Cardiac fibroblast (primary cell): ENCODE measurements at regions not wholly inside any gene's neighbourhood (a gene's known extent, or its start where the extent isn't known, plus 50 kb on each side); places are given as distances from the start of the nearest gene placed in this dataset.

Experiments
- DNase-seq, 2 donors: peaks; one replicate each; pipeline versions ENCODE4 v3.0.0 to v3.0.0-alpha.2; 2010; ENCODE audit warnings: low read depth in 2 of 2
- H3K4me3 ChIP-seq, 2 donors: replicated peaks in 1 of 2; 1 replicate in 1 of 2; 2 replicates in 1 of 2; pipeline ENCODE4 v1.5.1; 2011; ENCODE audit warnings: low read depth in 2 of 2, low read length in 2 of 2, mild to moderate bottlenecking in 2 of 2, moderate library complexity in 1 of 2
- TF ChIP-seq, protein P1 (sequence below): IDR thresholded peaks from one replicate; pipeline ENCODE4 v1.5.1; 2011; ENCODE audit warnings: low read depth, mild to moderate bottlenecking, low read length, inconsistent platforms

DNA sequence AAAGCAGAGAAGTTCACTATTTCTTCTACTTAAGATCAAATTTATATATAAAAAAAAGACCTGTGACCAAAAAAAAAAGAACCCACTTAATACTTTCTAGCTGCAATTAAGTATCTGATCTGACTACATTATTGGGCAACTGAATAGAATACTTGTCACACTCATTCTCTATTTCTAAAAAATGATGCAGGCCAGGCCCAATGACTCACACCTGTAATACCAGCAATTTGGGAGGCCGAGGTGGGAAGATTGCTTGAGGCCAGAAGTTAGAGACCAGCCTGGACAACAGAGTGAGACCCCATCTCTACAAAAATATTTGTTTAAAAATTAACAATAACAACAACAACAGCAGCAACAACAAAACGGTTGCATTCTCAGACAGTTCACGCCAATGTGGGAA lies 108.8 kb upstream of the BMP2K start:
- DNase-seq = peak in 1 of 2 donors; percentile 57
- no peak overlapping the region for H3K4me3 ChIP-seq
- TF ChIP-seq, protein P1, sequence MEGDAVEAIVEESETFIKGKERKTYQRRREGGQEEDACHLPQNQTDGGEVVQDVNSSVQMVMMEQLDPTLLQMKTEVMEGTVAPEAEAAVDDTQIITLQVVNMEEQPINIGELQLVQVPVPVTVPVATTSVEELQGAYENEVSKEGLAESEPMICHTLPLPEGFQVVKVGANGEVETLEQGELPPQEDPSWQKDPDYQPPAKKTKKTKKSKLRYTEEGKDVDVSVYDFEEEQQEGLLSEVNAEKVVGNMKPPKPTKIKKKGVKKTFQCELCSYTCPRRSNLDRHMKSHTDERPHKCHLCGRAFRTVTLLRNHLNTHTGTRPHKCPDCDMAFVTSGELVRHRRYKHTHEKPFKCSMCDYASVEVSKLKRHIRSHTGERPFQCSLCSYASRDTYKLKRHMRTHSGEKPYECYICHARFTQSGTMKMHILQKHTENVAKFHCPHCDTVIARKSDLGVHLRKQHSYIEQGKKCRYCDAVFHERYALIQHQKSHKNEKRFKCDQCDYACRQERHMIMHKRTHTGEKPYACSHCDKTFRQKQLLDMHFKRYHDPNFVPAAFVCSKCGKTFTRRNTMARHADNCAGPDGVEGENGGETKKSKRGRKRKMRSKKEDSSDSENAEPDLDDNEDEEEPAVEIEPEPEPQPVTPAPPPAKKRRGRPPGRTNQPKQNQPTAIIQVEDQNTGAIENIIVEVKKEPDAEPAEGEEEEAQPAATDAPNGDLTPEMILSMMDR = no peak

DNA sequence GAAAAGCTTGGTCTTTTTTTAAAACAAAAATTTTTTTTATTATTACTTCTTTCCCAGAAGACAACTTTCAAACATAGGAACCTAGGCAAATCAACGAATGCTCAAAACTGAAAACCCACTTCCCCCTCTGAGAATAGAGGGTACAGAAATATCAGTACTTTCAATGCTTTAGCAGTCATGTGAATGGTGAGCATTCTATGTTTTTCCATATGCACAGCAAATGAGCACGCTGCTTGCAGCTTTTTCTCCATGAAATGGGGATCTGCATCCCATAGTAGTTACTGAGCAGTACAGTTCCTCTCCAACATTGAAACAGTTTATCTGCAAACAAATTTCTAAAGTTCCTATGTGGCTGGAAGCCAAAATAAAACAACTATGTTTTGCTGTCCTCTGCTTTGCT lies 108.4 kb upstream of the BMP2K start:
- no peak overlapping the region for H3K4me3 ChIP-seq
- TF ChIP-seq, protein P1 = no peak

DNA sequence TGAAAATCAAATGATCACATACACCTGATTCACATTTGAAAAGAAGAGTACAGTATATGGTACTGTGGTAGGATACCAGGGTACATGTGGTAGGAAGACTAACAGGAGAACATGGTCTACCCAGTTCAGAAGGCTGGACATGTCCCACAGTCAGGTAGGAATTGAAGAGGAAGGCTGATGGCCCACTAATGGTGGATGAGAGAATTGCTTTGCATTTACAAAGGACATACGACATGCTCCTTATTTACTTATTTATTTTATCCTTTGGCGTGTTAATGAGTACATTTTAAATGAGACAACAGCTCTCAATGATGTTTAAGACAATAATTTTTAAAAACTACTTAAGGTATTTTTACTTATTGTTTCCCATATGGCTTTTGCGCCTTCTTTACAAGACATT lies 106.7 kb upstream of the BMP2K start:
- TF ChIP-seq, protein P1 = peak; percentile 22
- H3K4me3 ChIP-seq = no peak overlapping the region
- DNase-seq = no peak

More for the DNA sequence above, 108.4 kb upstream of the BMP2K start:
- no peak for DNase-seq

DNA sequence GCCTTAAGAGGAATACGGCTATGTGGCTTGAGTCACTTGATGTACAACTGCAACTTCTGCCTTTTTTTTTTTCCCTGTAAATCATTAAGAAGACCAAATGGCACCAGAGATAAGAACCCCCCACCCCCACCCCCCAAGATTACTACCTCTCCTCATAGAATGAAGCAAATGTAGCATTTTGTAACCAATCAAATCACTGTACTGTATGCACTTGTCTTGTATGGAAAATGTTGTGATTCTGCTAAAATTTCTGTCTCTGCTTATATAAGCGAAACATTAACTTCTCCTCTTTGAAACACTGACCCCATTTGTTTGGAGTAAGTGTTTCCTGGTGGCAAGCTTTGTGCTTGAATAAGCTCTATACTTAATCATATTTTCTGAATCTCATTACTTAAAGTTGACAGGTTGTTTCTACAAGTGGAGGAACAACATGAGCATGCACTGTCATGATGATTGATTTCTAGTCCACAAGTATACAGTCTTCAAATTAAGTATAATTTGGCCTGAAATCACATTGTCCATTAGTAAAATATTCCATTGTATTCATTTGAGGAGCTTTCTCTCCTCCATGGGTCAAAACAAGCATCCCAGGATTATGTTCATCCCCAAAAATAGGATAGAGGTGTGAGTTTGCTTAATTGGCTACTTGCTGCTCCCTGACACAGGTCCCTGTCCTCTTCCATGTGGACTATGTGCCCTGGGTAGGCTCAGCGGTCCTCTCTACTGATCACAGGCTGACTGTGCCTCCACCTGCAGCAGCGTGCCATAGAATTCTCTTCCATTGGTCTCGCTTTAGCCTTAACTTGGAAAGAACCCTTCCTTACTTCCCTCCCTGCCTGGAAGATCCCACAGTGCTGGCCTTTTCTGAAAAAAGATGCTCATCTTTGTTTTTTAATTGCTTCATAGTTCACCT lies 104.0 kb upstream of the BMP2K start:
- H3K4me3 ChIP-seq = no peak overlapping the region
- DNase-seq = no peak
- TF ChIP-seq, protein P1 = no peak

DNA sequence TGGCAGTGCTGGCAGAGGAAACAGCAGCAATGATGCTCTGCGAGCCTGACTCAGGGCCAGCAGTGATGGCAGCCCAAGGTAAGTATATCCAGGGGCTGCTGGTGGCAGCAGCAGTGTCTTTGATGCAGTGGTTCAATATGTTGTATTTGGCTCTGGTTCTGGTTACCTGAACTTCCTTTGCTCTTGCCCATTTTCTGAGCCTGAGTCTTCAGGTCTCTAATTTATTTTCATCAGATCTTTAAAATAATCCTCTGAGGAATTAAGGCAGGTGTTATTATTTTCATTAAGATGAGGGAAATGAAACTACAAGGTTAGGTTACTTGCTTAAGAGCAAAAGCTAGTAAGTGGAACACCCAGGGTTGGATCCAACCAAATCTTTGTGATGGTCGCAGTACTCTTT lies 102.8 kb upstream of the BMP2K start:
- no peak overlapping the region for H3K4me3 ChIP-seq
- no peak for DNase-seq
- TF ChIP-seq, protein P1 = no peak

DNA sequence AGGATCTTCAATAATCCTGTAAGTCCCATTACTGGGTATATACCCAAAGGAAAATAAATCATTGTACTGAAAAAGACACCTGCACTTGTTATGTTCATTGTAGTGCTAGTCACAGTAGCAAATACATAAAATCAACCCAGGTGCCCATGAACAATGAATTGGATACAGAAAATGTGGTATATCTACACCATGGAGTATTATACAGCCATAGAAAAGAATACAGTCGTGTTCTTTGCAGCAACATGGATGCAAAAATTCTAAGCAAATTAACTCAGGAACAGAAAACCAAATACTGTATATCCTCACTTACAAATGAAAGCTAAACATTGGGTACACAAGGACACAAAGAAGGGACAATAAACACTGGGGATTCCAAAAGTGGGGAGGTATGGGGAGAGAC lies 100.8 kb upstream of the BMP2K start:
- TF ChIP-seq, protein P1 = no peak
- H3K4me3 ChIP-seq = no peak overlapping the region
- DNase-seq = no peak
